Activated naive CD8-positive, alpha-beta T cell treated with anti-CD3 and anti-CD28 coated beads, Interleukin-2, amount 50 U/mL, for 24 hours (primary cell): ENCODE measurements at regions not wholly inside any gene's neighbourhood (a gene's known extent, or its start where the extent isn't known, plus 50 kb on each side); places are given as distances from the start of the nearest gene placed in this dataset.

Experiments
- ATAC-seq: fragments of 150-1000 bp; cut with Tn5 transposase; one replicate; pipeline ENCODE4 v1.10.0; 2021
- DNase-seq: peaks from one replicate; pipeline ENCODE4 v3.0.0; 2021
- H3K27ac Mint-ChIP-seq: one replicate; pipeline ENCODE4 v1.8.0; 2021; ENCODE audit warnings: mild to moderate bottlenecking, mixed read lengths
- H3K27me3 Mint-ChIP-seq: one replicate; pipeline ENCODE4 v1.8.0; 2021; ENCODE audit warnings: mixed read lengths
- H3K36me3 Mint-ChIP-seq: one replicate; pipeline ENCODE4 v1.8.0; 2021; ENCODE audit warnings: low read depth, mixed read lengths
- H3K4me1 Mint-ChIP-seq: one replicate; pipeline ENCODE4 v1.8.0; 2021; ENCODE audit warnings: mixed read lengths
- H3K4me3 Mint-ChIP-seq: one replicate; pipeline ENCODE4 v1.8.0; 2021; ENCODE audit warnings: mild to moderate bottlenecking, moderate library complexity, mixed read lengths
- H3K9me3 Mint-ChIP-seq: one replicate; pipeline ENCODE4 v1.8.0; 2021; ENCODE audit warnings: mixed read lengths

GRCh38 chr19:32202244-32202643 lies 143.2 kb upstream of the ZNF507 start:
- ATAC-seq (no peak), DNase-seq (no peak)
- Mint-ChIP-seq H3K27ac (no peak overlapping the region), H3K4me1 (no peaks in the 10 kb centered on the region), H3K36me3 (no peaks in the 10 kb centered on the region), H3K4me3 (no peak overlapping the region), H3K9me3 (no peaks in the 10 kb centered on the region), H3K27me3 (peaks cover 6% of the 10 kb centered on the region)

- DNase-seq (no peak), ATAC-seq (no peak)
- Mint-ChIP-seq H3K4me1 (no peaks in the 10 kb centered on the region), H3K27me3 (peaks cover 6% of the 10 kb centered on the region), H3K36me3 (no peaks in the 10 kb centered on the region), H3K4me3 (no peak overlapping the region), H3K9me3 (no peaks in the 10 kb centered on the region), H3K27ac (no peak overlapping the region)
Observed at GRCh38 chr19:32203161-32203560, 142.2 kb upstream of the ZNF507 start.

GRCh38 chr19:32206065-32206464 lies 139.3 kb upstream of the ZNF507 start:
- no peak for DNase-seq
- no peak for ATAC-seq
- Mint-ChIP-seq H3K4me1 (no peaks in the 10 kb centered on the region), H3K4me3 (no peak overlapping the region), H3K27me3 (peaks cover 8% of the 10 kb centered on the region), H3K36me3 (peaks cover 4% of the 10 kb centered on the region), H3K9me3 (peaks cover 13% of the 10 kb centered on the region), H3K27ac (no peak overlapping the region)

GRCh38 chr19:32208060-32208459 lies 137.3 kb upstream of the ZNF507 start:
- ATAC-seq (no peak), DNase-seq (no peak)
- Mint-ChIP-seq H3K9me3 (peaks cover 30% of the 10 kb centered on the region), H3K27ac (no peak overlapping the region), H3K36me3 (peaks cover 4% of the 10 kb centered on the region), H3K27me3 (peaks cover 8% of the 10 kb centered on the region), H3K4me3 (no peak overlapping the region), H3K4me1 (no peaks in the 10 kb centered on the region)

DNA sequence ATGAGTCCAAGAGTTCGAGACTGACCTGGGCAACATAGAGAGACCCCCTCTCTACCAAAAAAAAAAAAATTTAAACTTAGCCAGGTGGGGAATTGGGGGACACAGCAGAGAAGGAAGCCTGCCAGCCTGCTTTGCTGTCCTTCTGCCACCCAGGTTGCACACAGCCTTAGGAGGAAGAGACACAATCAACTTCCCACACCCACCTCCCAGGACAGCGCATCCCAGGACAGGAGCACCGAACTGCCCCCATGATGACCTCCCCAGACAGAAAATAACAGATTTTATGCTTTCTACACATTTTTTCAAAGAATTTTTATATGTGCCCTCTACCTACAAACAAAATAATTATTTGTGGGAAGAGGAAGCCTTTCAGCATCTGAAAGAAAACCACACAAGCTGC lies 126.0 kb upstream of the ZNF507 start:
- ATAC-seq, result no peak
- DNase-seq, result no peak
- Mint-ChIP-seq H3K27ac (no peak overlapping the region), H3K9me3 (no peaks in the 10 kb centered on the region), H3K27me3 (peaks cover 29% of the 10 kb centered on the region), H3K36me3 (no peaks in the 10 kb centered on the region), H3K4me1 (peaks cover 1% of the 10 kb centered on the region), H3K4me3 (no peak overlapping the region)

DNA sequence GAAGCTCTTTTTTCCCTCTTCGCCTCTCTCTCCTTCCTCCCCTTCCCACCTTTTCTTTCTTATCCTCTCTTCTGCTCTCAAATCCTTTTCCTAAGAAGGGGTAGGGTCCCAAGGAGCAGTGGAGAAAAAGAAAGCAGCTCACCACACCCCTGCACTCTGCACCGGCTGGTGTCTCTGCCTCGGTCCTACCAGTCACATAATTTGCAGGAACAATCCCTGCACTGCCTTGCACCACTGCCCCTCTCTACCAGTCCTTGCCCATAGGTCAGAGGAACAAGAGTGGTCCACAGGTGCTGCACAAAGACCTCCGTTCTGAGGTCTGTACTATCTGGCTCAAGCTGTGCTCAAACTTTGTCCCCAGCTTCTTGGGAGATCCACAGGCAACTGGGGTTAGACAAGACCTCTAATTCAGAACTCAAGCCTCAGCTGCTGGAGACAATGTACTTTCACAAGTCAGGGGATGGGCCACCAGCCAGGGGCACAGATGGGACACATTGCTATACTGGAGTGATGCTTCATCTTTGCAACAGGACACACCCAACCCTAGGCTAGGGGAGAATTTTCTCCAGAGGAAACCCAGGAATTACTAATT lies 125.4 kb upstream of the ZNF507 start:
- DNase-seq (no peak), ATAC-seq (no peak)
- H3K4me1 Mint-ChIP-seq, result peaks cover 3% of the 10 kb centered on the region
- no peak overlapping the region for H3K27ac Mint-ChIP-seq
- H3K27me3 Mint-ChIP-seq, result peaks cover 34% of the 10 kb centered on the region
- H3K9me3 Mint-ChIP-seq, result no peaks in the 10 kb centered on the region
- no peaks in the 10 kb centered on the region for H3K36me3 Mint-ChIP-seq
- H3K4me3 Mint-ChIP-seq, result no peak overlapping the region

DNA sequence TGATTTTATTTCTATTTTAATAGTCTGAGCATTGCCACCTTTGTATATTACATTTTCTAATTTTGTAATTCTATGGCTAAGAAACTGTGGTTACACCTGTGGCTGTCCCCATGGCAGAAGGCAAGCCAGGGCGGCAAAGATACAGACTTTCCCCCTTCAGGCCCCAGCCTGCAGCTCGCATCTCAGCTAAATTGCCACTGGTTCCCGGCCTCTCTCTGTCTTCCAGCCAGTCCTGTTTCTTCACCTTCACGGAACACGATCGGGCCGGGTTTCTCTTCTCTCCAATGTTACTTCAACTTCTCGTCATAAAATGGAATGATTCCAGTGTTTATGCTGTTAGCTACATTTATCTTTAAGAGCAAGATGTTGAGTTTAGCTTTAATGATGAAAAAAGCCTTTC lies 124.5 kb upstream of the ZNF507 start:
- Mint-ChIP-seq H3K9me3 (no peaks in the 10 kb centered on the region), H3K4me1 (peaks cover 3% of the 10 kb centered on the region), H3K4me3 (no peak overlapping the region), H3K27ac (no peak overlapping the region), H3K36me3 (no peaks in the 10 kb centered on the region), H3K27me3 (peaks cover 35% of the 10 kb centered on the region)
- no peak for ATAC-seq
- DNase-seq, result no peak

GRCh38 chr19:32222556-32222955 lies 122.9 kb upstream of the ZNF507 start:
- H3K27ac Mint-ChIP-seq, result no peak overlapping the region
- DNase-seq (no peak), ATAC-seq (no peak)
- H3K4me1 Mint-ChIP-seq, result peaks cover 3% of the 10 kb centered on the region
- peaks cover 42% of the 10 kb centered on the region for H3K27me3 Mint-ChIP-seq
- no peaks in the 10 kb centered on the region for H3K9me3 Mint-ChIP-seq
- H3K36me3 Mint-ChIP-seq, result no peaks in the 10 kb centered on the region
- no peak overlapping the region for H3K4me3 Mint-ChIP-seq

DNA sequence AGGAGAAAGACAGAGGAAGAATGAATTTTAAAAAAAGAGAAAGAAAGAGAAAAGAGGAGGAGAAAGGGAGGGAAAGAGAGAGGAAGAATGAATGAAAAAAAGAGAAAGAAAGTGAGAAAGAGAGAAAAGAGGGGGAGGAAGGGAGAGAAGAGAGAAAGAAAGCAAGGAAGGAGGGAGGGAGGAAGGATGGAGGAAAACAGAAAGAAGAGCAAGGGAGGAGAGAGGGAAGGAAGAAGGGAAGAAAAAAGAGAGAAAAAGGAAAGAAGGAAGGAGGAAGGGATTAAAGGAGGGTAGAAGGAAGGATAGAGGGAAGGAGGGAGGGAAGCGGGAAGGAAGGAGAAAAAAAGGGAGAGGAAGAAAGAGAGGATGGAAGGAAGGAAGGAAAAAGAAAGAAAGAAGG lies 122.3 kb upstream of the ZNF507 start:
- H3K4me1 Mint-ChIP-seq, result peaks cover 3% of the 10 kb centered on the region
- ATAC-seq, result no peak
- DNase-seq, result no peak
- H3K9me3 Mint-ChIP-seq, result no peaks in the 10 kb centered on the region
- no peaks in the 10 kb centered on the region for H3K36me3 Mint-ChIP-seq
- no peak overlapping the region for H3K4me3 Mint-ChIP-seq
- peaks cover 44% of the 10 kb centered on the region for H3K27me3 Mint-ChIP-seq
- H3K27ac Mint-ChIP-seq, result no peak overlapping the region

- Mint-ChIP-seq H3K9me3 (no peaks in the 10 kb centered on the region), H3K27me3 (peaks cover 42% of the 10 kb centered on the region), H3K4me3 (no peak overlapping the region), H3K27ac (no peak overlapping the region), H3K36me3 (no peaks in the 10 kb centered on the region), H3K4me1 (peaks cover 3% of the 10 kb centered on the region)
- peak; percentile 7 for DNase-seq
- peak; percentile 64 for ATAC-seq
Observed at GRCh38 chr19:32223595-32224370, 121.6 kb upstream of the ZNF507 start.

DNA sequence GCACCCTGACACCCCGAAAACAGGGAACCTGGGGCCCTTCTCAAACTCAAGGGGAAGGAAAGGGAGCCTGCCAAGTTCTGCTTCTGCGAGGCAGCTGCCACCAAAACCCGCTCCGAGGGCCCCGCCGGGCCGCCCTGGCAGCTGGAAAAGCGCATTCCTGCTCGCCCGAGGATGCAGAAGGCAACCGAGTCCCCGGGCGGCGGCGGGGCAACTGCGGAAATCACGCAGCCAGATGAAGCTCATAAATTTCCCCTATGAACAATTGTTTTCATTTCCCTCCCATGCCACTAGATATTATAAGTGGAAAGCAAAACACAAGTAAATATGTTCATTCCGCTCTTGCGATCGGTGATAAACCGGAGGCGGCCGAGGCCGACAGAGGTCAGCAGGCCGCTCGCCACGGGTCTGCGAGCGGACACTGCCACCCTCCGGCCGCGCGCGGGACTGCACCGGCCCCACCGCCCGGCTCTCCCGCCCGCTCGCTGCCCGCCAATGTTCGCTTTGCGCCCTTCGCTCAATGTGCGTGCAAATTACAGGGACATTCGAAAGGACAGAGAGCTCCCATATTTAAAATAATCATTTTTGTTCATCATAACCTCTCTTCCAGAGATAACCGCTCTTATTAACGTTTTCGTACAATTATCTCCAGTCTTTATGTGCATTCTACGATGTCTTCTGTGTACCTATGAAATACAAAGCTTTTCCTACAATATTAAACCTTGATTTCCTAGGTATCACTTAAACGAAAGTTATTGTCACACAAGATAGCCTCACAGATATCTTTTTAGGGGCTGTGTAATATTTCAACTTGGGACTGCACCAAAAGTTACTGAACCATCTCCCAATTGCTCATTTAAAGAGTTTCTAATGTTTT lies 120.8 kb upstream of the ZNF507 start:
- Mint-ChIP-seq H3K27ac (no peak overlapping the region), H3K36me3 (no peaks in the 10 kb centered on the region), H3K27me3 (peaks cover 39% of the 10 kb centered on the region), H3K9me3 (no peaks in the 10 kb centered on the region), H3K4me1 (peaks cover 3% of the 10 kb centered on the region), H3K4me3 (peak overlapping the region; percentile 65)
- DNase-seq (peak; percentile 80), ATAC-seq (peak; percentile 66)

GRCh38 chr19:32227561-32228165 lies 117.7 kb upstream of the ZNF507 start:
- ATAC-seq (no peak), DNase-seq (no peak)
- Mint-ChIP-seq H3K4me3 (no peak overlapping the region), H3K36me3 (no peaks in the 10 kb centered on the region), H3K4me1 (peaks cover 3% of the 10 kb centered on the region), H3K9me3 (no peaks in the 10 kb centered on the region), H3K27me3 (peaks cover 31% of the 10 kb centered on the region), H3K27ac (no peak overlapping the region)

- no peaks in the 10 kb centered on the region for H3K36me3 Mint-ChIP-seq
- no peaks in the 10 kb centered on the region for H3K9me3 Mint-ChIP-seq
- ATAC-seq (no peak), DNase-seq (no peak)
- no peak overlapping the region for H3K4me3 Mint-ChIP-seq
- H3K27ac Mint-ChIP-seq, result no peak overlapping the region
- peaks cover 19% of the 10 kb centered on the region for H3K27me3 Mint-ChIP-seq
- no peaks in the 10 kb centered on the region for H3K4me1 Mint-ChIP-seq
Observed at GRCh38 chr19:32230441-32230840, 115.0 kb upstream of the ZNF507 start.

DNA sequence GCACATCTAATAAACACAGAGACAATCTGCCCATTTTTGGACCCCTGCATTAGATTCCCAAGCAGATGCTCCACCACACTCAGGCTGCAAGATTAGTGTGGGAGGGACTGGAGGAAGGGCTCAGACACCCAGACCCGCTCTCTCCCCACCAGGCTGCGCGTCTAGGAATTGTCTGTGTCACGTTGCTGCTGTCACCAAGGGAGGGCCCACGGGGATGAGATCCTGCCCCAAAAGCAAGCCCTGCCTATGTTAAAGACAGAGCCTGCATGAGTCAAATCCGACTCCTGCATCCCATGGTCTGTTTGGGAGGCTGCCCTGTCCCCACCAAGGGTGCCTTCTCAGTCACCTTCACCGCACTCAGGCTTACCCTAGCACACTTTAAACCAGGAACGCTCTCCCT lies 114.4 kb upstream of the ZNF507 start:
- no peak for ATAC-seq
- Mint-ChIP-seq H3K27ac (no peak overlapping the region), H3K9me3 (no peaks in the 10 kb centered on the region), H3K27me3 (peaks cover 19% of the 10 kb centered on the region), H3K4me3 (no peak overlapping the region), H3K4me1 (no peaks in the 10 kb centered on the region), H3K36me3 (no peaks in the 10 kb centered on the region)
- no peak for DNase-seq
